ENCODE measurements at regions not wholly inside any gene's neighbourhood (a gene's known extent, or its start where the extent isn't known, plus 50 kb on each side); places are given as distances from the start of the nearest gene placed in this dataset.

DNA sequence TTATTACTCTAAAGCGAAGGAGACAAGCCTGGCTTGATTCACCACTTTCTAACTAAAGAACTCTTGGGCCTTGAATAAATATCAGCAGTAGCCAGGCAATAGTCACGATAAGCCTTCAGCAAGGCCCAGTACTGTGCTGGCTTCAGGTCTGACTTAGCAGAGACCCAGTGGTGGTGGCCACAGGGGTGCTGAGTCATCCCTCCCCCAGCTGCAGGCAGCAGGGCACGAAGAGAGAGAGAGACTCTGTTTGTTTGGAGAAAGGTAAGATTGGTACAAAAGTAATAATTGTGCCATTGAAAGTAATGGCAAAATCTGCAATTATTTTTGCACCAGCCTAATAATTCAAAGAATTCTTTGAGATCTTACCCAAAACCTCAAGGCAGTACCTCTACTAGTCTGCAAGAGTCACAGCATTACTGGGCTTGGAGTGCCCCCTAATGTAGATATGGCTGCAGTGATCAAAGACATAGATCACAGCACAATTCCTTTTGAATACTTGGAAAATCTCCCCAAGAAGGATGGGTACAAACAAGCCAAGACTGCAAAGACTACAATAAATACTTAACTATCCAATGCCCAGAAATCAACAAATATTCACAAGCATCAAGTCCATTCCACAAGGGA lies 159.5 kb upstream of the USP38 start:
- Histone ChIP-seq H3K79me2 (ENCODE audit: low read length) (no peaks in the 10 kb centered on the region), H3K4me3 (ENCODE audit: low read length) (no peak overlapping the region), H3K27me3 (replicated peaks; ENCODE audit: insufficient read depth, low read length) (no peaks in the 10 kb centered on the region), H3K27ac (ENCODE audit: low read length) (no peak overlapping the region), H3K9me2 (replicated peaks; ENCODE audit: insufficient read depth, low read length) (no peaks in the 10 kb centered on the region), H3K4me1 (ENCODE audit: low read length) (peaks cover 10% of the 10 kb centered on the region), H3K4me2 (ENCODE audit: low read depth, low read length) (no peak overlapping the region), H2AFZ (ENCODE audit: low read length) (no peak overlapping the region), H3K9me3 (replicated peaks; ENCODE audit: insufficient read depth, low read length) (no peaks in the 10 kb centered on the region), H3F3A (ENCODE audit: insufficient read depth, low read length) (no peaks in the 10 kb centered on the region), H3K36me3 (replicated peaks; ENCODE audit: insufficient read depth, low read length) (no peaks in the 10 kb centered on the region), H4K20me1 (ENCODE audit: insufficient read depth, low read length) (no peaks in the 10 kb centered on the region), H3K9ac (ENCODE audit: low read length) (no peak overlapping the region)
- no peak for TF ChIP-seq EZH2 (optimal IDR thresholded peaks at IDR 0.05; ENCODE audit: low read depth, low read length)
- TF ChIP-seq, protein P1, sequence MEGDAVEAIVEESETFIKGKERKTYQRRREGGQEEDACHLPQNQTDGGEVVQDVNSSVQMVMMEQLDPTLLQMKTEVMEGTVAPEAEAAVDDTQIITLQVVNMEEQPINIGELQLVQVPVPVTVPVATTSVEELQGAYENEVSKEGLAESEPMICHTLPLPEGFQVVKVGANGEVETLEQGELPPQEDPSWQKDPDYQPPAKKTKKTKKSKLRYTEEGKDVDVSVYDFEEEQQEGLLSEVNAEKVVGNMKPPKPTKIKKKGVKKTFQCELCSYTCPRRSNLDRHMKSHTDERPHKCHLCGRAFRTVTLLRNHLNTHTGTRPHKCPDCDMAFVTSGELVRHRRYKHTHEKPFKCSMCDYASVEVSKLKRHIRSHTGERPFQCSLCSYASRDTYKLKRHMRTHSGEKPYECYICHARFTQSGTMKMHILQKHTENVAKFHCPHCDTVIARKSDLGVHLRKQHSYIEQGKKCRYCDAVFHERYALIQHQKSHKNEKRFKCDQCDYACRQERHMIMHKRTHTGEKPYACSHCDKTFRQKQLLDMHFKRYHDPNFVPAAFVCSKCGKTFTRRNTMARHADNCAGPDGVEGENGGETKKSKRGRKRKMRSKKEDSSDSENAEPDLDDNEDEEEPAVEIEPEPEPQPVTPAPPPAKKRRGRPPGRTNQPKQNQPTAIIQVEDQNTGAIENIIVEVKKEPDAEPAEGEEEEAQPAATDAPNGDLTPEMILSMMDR (IDR thresholded peaks at IDR 0.05; ENCODE audit: low read length), result peak; percentile 47
- DNase-seq, result peak; percentile 49

DNA sequence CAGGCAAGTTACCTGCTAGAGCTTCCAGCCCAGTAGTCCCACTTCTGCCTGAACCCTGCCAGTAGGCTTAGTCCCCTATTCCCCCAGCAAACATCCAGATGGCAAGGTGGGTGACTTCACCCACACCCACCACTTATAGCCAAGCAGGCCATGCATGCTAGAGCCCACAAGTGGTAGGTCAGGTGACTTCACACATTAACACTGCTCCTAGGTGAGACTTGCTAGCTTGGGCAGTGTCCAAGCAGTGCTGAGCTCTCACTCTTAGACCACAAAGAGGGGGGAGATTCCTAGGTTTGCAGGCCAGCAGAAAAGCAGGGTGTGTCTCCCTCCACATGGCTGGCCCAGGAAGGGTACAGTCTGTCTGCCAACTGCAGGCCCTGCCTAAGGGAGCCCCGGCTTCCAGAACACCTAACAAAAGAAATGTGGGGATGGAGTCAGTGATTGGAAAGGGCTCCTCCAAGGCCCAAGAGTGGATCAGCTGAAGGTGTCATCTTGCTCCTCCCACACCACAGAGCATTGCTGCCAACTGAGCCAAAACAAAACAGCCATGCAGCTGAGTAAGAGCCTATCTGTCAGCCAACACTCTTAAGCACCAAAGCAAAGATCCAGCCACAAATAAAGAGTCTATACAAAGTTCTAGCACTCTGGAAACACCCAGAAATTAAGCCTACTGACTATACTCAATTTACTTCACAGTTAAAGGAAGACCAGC lies 158.1 kb upstream of the USP38 start:
- Histone ChIP-seq H3K4me1 (ENCODE audit: low read length) (0 out of 2 replicates have a peak, but pooled peaks cover 3% of the 10 kb centered on the region), H3K27me3 (replicated peaks; ENCODE audit: insufficient read depth, low read length) (no peaks in the 10 kb centered on the region), H3K4me2 (ENCODE audit: low read depth, low read length) (no peak overlapping the region), H3K9ac (ENCODE audit: low read length) (no peak overlapping the region), H4K20me1 (ENCODE audit: insufficient read depth, low read length) (no peaks in the 10 kb centered on the region), H3K79me2 (ENCODE audit: low read length) (no peaks in the 10 kb centered on the region), H2AFZ (ENCODE audit: low read length) (no peak overlapping the region), H3K9me2 (replicated peaks; ENCODE audit: insufficient read depth, low read length) (no peaks in the 10 kb centered on the region), H3F3A (ENCODE audit: insufficient read depth, low read length) (no peaks in the 10 kb centered on the region), H3K4me3 (ENCODE audit: low read length) (no peak overlapping the region), H3K27ac (ENCODE audit: low read length) (no peak overlapping the region), H3K9me3 (replicated peaks; ENCODE audit: insufficient read depth, low read length) (no peaks in the 10 kb centered on the region), H3K36me3 (replicated peaks; ENCODE audit: insufficient read depth, low read length) (no peaks in the 10 kb centered on the region)
- TF ChIP-seq, protein P1 (IDR thresholded peaks at IDR 0.05; ENCODE audit: low read length), result no peak
- TF ChIP-seq EZH2 (optimal IDR thresholded peaks at IDR 0.05; ENCODE audit: low read depth, low read length) (no peak), EZH2phosphoT487 (IDR thresholded peaks at IDR 0.05; ENCODE audit: low read length) (no peak)
- DNase-seq, result no peak

DNA sequence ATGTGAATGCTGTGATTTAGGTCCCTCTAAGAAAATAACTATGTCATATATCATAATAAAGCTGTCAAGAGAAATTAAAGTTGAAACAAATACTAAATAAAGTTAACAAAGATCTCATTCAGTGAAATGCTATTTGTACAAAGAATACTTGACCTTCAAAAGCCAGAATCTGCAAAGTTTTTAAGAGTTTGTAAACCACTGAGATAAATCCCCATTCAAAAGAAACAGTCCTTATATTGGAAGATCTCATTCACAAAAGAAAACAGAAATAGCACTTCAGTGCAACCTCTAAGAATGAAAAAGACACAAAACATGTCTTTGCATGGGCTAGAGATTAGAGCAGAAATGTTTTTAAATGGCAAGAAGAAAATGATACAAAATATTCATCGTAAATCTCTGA lies 149.1 kb upstream of the USP38 start:
- Histone ChIP-seq H3F3A (ENCODE audit: insufficient read depth, low read length) (no peaks in the 10 kb centered on the region), H3K79me2 (ENCODE audit: low read length) (no peaks in the 10 kb centered on the region), H3K9me3 (replicated peaks; ENCODE audit: insufficient read depth, low read length) (no peaks in the 10 kb centered on the region), H3K27me3 (replicated peaks; ENCODE audit: insufficient read depth, low read length) (no peaks in the 10 kb centered on the region), H3K4me2 (ENCODE audit: low read depth, low read length) (no peak overlapping the region), H3K36me3 (replicated peaks; ENCODE audit: insufficient read depth, low read length) (no peaks in the 10 kb centered on the region), H4K20me1 (ENCODE audit: insufficient read depth, low read length) (no peaks in the 10 kb centered on the region), H3K27ac (ENCODE audit: low read length) (no peak overlapping the region), H3K9me2 (replicated peaks; ENCODE audit: insufficient read depth, low read length) (no peaks in the 10 kb centered on the region), H3K4me1 (ENCODE audit: low read length) (no peaks in the 10 kb centered on the region), H2AFZ (ENCODE audit: low read length) (no peak overlapping the region), H3K9ac (ENCODE audit: low read length) (no peak overlapping the region), H3K4me3 (ENCODE audit: low read length) (no peak overlapping the region)
- TF ChIP-seq, protein P1 (IDR thresholded peaks at IDR 0.05; ENCODE audit: low read length), result no peak
- TF ChIP-seq EZH2 (optimal IDR thresholded peaks at IDR 0.05; ENCODE audit: low read depth, low read length) (no peak), EZH2phosphoT487 (IDR thresholded peaks at IDR 0.05; ENCODE audit: low read length) (no peak)
- no peak for DNase-seq

All from MM.1S (cell line).